H1 (cell line): ENCODE measurements at regions not wholly inside any gene's neighbourhood (a gene's known extent, or its start where the extent isn't known, plus 50 kb on each side); places are given as distances from the start of the nearest gene placed in this dataset.

ENCODE experiments used
- CTCF ChIA-PET: fragments of 300-600 bp; sonication (Branson Sonifier 250); formaldehyde crosslinking; loops from one replicate; lab custom pipeline; 2021; ENCODE audit not compliant: partially characterized antibody; lab: Charles Lee
- POLR2A ChIA-PET: fragments of 300-600 bp; sonication (Branson Sonifier 250); formaldehyde crosslinking; loops from one replicate; lab custom pipeline; 2021; ENCODE audit warnings: inconsistent platforms; ENCODE audit not compliant: partially characterized antibody; lab: Charles Lee
- DNase-seq, 2 experiments: peaks; one replicate each; pipeline versions ENCODE4 v3.0.0 to v3.0.0-alpha.2; 2010 to 2022; ENCODE audit warnings: low spot score in 2 of 2, low read depth in 1 of 2, mixed read lengths in 1 of 2
- FAIRE-seq: peaks from 2 replicates; lab custom pipeline; 2011; peaks lifted over from hg19 to GRCh38; lab: Jason Lieb, UNC
- H2AFZ ChIP-seq: 2 replicates; pipeline ENCODE4 v1.8.1; 2012; ENCODE audit warnings: low read length, inconsistent platforms
- H2AK5ac ChIP-seq: 2 replicates; pipeline ENCODE4 v1.6.1; 2013; ENCODE audit warnings: low read depth, low read length
- H2BK120ac ChIP-seq: replicated peaks from 2 replicates; pipeline ENCODE3; 2013; ENCODE audit warnings: low read depth, low read length, inconsistent platforms
- H2BK12ac ChIP-seq: 2 replicates; pipeline ENCODE4 v1.6.1; 2013; ENCODE audit warnings: low read depth, low read length
- H2BK15ac ChIP-seq: 2 replicates; pipeline ENCODE4 v1.6.1; 2013; ENCODE audit warnings: low read length
- H2BK20ac ChIP-seq: 2 replicates; pipeline ENCODE4 v1.6.1; 2013; ENCODE audit warnings: low read length
- H2BK5ac ChIP-seq: 2 replicates; pipeline ENCODE4 v1.6.1; 2013; ENCODE audit warnings: low read depth, low read length
- H3K14ac ChIP-seq: 2 replicates; pipeline ENCODE4 v1.6.1; 2013; ENCODE audit warnings: inconsistent platforms; ENCODE audit not compliant: insufficient read length
- H3K18ac ChIP-seq: 2 replicates; pipeline ENCODE4 v1.6.1; 2013; ENCODE audit warnings: low read length; ENCODE audit errors: extremely low read depth
- H3K23ac ChIP-seq: 2 replicates; pipeline ENCODE4 v1.6.1; 2013; ENCODE audit warnings: inconsistent platforms; ENCODE audit not compliant: insufficient read length
- H3K23me2 ChIP-seq: 2 replicates; pipeline ENCODE4 v1.6.1; 2013; ENCODE audit warnings: low read depth, low read length
- H3K27ac ChIP-seq: 2 replicates; pipeline ENCODE4 v1.6.1; 2011; ENCODE audit warnings: low read depth, low read length, inconsistent platforms
- H3K27me3 ChIP-seq, 4 experiments: replicated peaks in 1 of 4; 1 replicate in 1 of 4; 2 replicates in 3 of 4; pipeline versions ENCODE4 v1.6.1 to v1.8.1; 2011 to 2013; ENCODE audit warnings: low read length in 3 of 4, mild to moderate bottlenecking in 3 of 4, inconsistent platforms in 2 of 4, mixed read lengths in 2 of 4, moderate library complexity in 1 of 4; ENCODE audit not compliant: control insufficient read depth in 3 of 4, insufficient read depth in 3 of 4; ENCODE audit errors: extremely low read depth in 1 of 4
- H3K36me3 ChIP-seq, 4 experiments: 2 replicates each; pipeline versions ENCODE4 v1.6.1 to v1.8.1; 2011 to 2013; ENCODE audit warnings: mild to moderate bottlenecking in 4 of 4, low read length in 3 of 4, moderate library complexity in 2 of 4, control low read depth in 1 of 4, inconsistent platforms in 1 of 4; ENCODE audit not compliant: insufficient read depth in 4 of 4, control insufficient read depth in 2 of 4
- H3K4ac ChIP-seq: replicated peaks from 2 replicates; pipeline ENCODE3; 2013; ENCODE audit warnings: low read length, low read depth, mixed read lengths, inconsistent platforms; ENCODE audit not compliant: insufficient read length
- H3K4me1 ChIP-seq, 4 experiments: replicated peaks in 1 of 4; 1 replicate in 1 of 4; 2 replicates in 3 of 4; pipeline versions ENCODE4 v1.6.1 to v1.8.1; 2011 to 2013; ENCODE audit warnings: low read length in 3 of 4, inconsistent platforms in 2 of 4, mixed read lengths in 1 of 4; ENCODE audit not compliant: insufficient read depth in 4 of 4, control insufficient read depth in 3 of 4
- H3K4me2 ChIP-seq, 2 experiments: 2 replicates each; pipeline versions ENCODE4 v1.6.1 to v1.8.1; 2011 to 2013; ENCODE audit warnings: low read depth in 2 of 2, low read length in 2 of 2, control low read depth in 1 of 2, inconsistent platforms in 1 of 2, mild to moderate bottlenecking in 1 of 2; ENCODE audit not compliant: insufficient read depth in 1 of 2
- H3K4me3 ChIP-seq, 4 experiments: fragments of 200-600, 300-600 bp in 1 of 4; sonication (generic), shearing (Covaris generic), sonication (Bioruptor Twin) in 1 of 4; 2 replicates each; pipeline versions ENCODE4 v1.5.1 to v1.8.1; 2011 to 2016; ENCODE audit warnings: low read length in 4 of 4, low read depth in 3 of 4, control low read depth in 2 of 4, inconsistent platforms in 2 of 4, mild to moderate bottlenecking in 2 of 4, mixed read lengths in 1 of 4, moderate library complexity in 1 of 4; ENCODE audit not compliant: insufficient read depth in 2 of 4; ENCODE audit errors: extremely low read depth in 1 of 4
- H3K56ac ChIP-seq: replicated peaks from 2 replicates; pipeline ENCODE3; 2013; ENCODE audit warnings: low read depth, mild to moderate bottlenecking, mixed read lengths, low read length, inconsistent platforms; ENCODE audit not compliant: insufficient read length
- H3K79me1 ChIP-seq: 2 replicates; pipeline ENCODE4 v1.6.1; 2013; ENCODE audit warnings: low read depth, low read length, control low read depth
- H3K79me2 ChIP-seq, 2 experiments: 2 replicates each; pipeline versions ENCODE4 v1.6.1 to v1.8.1; 2012 to 2013; ENCODE audit warnings: low read length in 2 of 2, mild to moderate bottlenecking in 2 of 2, inconsistent platforms in 1 of 2; ENCODE audit not compliant: insufficient read depth in 2 of 2, control insufficient read depth in 1 of 2
- H3K9ac ChIP-seq, 4 experiments: replicated peaks in 1 of 4; 1 replicate in 1 of 4; 2 replicates in 3 of 4; pipeline versions ENCODE4 v1.6.1 to v1.8.1; 2011 to 2013; ENCODE audit warnings: low read depth in 3 of 4, low read length in 3 of 4, control low read depth in 2 of 4, mild to moderate bottlenecking in 2 of 4, moderate library complexity in 2 of 4, inconsistent platforms in 1 of 4; ENCODE audit errors: extremely low read depth in 1 of 4
- H3K9me3 ChIP-seq, 2 experiments: 2 replicates each; pipeline versions ENCODE4 v1.6.1 to v1.8.1; 2012 to 2013; ENCODE audit warnings: mild to moderate bottlenecking in 2 of 2, moderate library complexity in 2 of 2, control low read depth in 1 of 2, inconsistent platforms in 1 of 2, low read depth in 1 of 2, low read length in 1 of 2, mixed read lengths in 1 of 2; ENCODE audit not compliant: insufficient read depth in 2 of 2
- H4K20me1 ChIP-seq, 2 experiments: replicated peaks in 1 of 2; 2 replicates each; pipeline versions ENCODE3 to v1.8.1; 2011 to 2013; ENCODE audit warnings: inconsistent platforms in 2 of 2, low read length in 2 of 2, mild to moderate bottlenecking in 1 of 2; ENCODE audit not compliant: insufficient read depth in 2 of 2, control insufficient read depth in 1 of 2
- H4K5ac ChIP-seq: 2 replicates; pipeline ENCODE4 v1.6.1; 2013; ENCODE audit warnings: low read length, low read depth, mixed read lengths, inconsistent platforms; ENCODE audit not compliant: insufficient read length
- H4K8ac ChIP-seq: 2 replicates; pipeline ENCODE4 v1.8.0; 2013; ENCODE audit warnings: mild to moderate bottlenecking, moderate library complexity, low read length, inconsistent platforms; ENCODE audit not compliant: insufficient read depth; ENCODE audit errors: extremely low read depth
- H4K91ac ChIP-seq: replicated peaks from 2 replicates; pipeline ENCODE3; 2013; ENCODE audit warnings: low read length, mixed read lengths, inconsistent platforms; ENCODE audit not compliant: insufficient read length
- BACH1 ChIP-seq: IDR thresholded peaks from 2 replicates; pipeline ENCODE4 v1.6.1; 2012; ENCODE audit warnings: low read length, improper control_type of control experiment
- BCL11A ChIP-seq, 2 experiments: IDR thresholded peaks; one replicate each; pipeline ENCODE4 v1.6.1; 2011; ENCODE audit warnings: low read depth in 2 of 2, low read length in 2 of 2, mild to moderate bottlenecking in 2 of 2
- GTF2F1 ChIP-seq: IDR thresholded peaks from 2 replicates; pipeline ENCODE4 v1.6.1; 2012; ENCODE audit warnings: low read depth, low read length, improper control_type of control experiment, borderline replicate concordance
- KDM5A ChIP-seq: fragments of 200-600 bp; IDR thresholded peaks from 2 replicates; pipeline ENCODE4 v1.7.1; 2012; ENCODE audit warnings: mild to moderate bottlenecking, low read length, inconsistent platforms, mixed read lengths
- WGBS, 2 experiments: shearing (Covaris generic) in 1 of 2; methylation state at CpG; one replicate each; pipeline versions ENCODE4 v1.1.6 to v1.1.7; 2013 to 2015; ENCODE audit warnings: low lambda C conversion rate in 2 of 2, mixed read lengths in 2 of 2, inconsistent platforms in 1 of 2, low coverage in 1 of 2, missing lambda C conversion rate in 1 of 2; ENCODE audit not compliant: insufficient replicate concordance in 2 of 2, insufficient coverage in 1 of 2, insufficient read length in 1 of 2; ENCODE audit errors: extremely low coverage in 1 of 2, missing lambda C conversion rate in 1 of 2; 5-methylcytosine and 5-hydroxymethylcytosine counted together
- TF ChIP-seq, protein P1 (sequence below): IDR thresholded peaks from 2 replicates; pipeline ENCODE4 v1.6.1; 2011; ENCODE audit warnings: low read depth, mild to moderate bottlenecking, low read length; ENCODE audit not compliant: insufficient read depth

DNA sequence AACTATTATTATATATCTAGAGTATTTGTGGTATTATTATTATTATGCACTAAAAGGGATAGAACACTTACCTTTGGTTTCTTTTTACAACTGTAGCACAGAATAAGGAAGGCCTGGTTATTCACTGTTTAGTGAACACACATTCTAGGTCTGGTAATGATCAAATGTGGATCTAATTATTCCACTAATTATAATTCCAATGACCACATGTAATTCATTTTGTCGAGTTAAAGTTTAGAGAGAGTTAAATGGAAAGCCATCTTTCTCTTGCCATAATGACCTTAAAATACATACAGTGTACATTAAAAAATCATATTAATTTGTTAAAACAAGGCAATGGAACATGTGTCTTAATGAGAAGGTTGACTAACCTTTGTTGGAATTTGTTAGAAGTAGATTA, 147.8 kb downstream of the SEM1 start:
- H2BK20ac ChIP-seq, result no peak overlapping the region
- H3K9ac ChIP-seq, result no peak overlapping the region
- 88% methylated on average over 1 of the region's 1 CpG; no CpG with 5 or more reads in 1 of the 2 experiments for WGBS, 2 experiments
- H3K27me3 ChIP-seq, result no peaks in the 10 kb centered on the region
- FAIRE-seq (no peak), DNase-seq (no peak)
- no peak overlapping the region for H4K91ac ChIP-seq
- no peak overlapping the region for H3K23ac ChIP-seq
- no peak overlapping the region for H3K14ac ChIP-seq
- H2AFZ ChIP-seq, result no peak overlapping the region
- H3K79me2 ChIP-seq, result no peaks in the 10 kb centered on the region
- H4K8ac ChIP-seq, result no peak overlapping the region
- no peaks in the 10 kb centered on the region for H4K20me1 ChIP-seq
- no peak overlapping the region for H2BK15ac ChIP-seq
- no peak overlapping the region for H3K27ac ChIP-seq
- no peak overlapping the region for H3K4me3 ChIP-seq
- no peak overlapping the region for H2AK5ac ChIP-seq
- ChIA-PET CTCF (no interaction called here), POLR2A (no interaction called here)
- no peaks in the 10 kb centered on the region for H3K79me1 ChIP-seq
- H3K4ac ChIP-seq, result no peak overlapping the region
- no peaks in the 10 kb centered on the region for H3K23me2 ChIP-seq
- H2BK12ac ChIP-seq, result no peak overlapping the region
- no peak overlapping the region for H4K5ac ChIP-seq
- no peak overlapping the region for H2BK5ac ChIP-seq
- H3K9me3 ChIP-seq, result no peaks in the 10 kb centered on the region; a peak in 1 of 4 replicates
- no peak overlapping the region for H3K4me2 ChIP-seq
- H3K18ac ChIP-seq, result no peak overlapping the region
- no peaks in the 10 kb centered on the region for H3K4me1 ChIP-seq
- no peak overlapping the region for H2BK120ac ChIP-seq
- no peaks in the 10 kb centered on the region for H3K36me3 ChIP-seq
- no peak overlapping the region for H3K56ac ChIP-seq
- TF ChIP-seq BCL11A (IDR thresholded peaks at IDR 0.05; ENCODE audit: low read depth in 2 of 2, low read length in 2 of 2) (no peak), BACH1 (no peak), KDM5A (no peak), GTF2F1 (no peak)
- TF ChIP-seq, protein P1, sequence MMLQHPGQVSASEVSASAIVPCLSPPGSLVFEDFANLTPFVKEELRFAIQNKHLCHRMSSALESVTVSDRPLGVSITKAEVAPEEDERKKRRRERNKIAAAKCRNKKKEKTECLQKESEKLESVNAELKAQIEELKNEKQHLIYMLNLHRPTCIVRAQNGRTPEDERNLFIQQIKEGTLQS, result no peak
